ENCODE measurements at regions not wholly inside any gene's neighbourhood (a gene's known extent, or its start where the extent isn't known, plus 50 kb on each side); places are given as distances from the start of the nearest gene placed in this dataset.

DNA sequence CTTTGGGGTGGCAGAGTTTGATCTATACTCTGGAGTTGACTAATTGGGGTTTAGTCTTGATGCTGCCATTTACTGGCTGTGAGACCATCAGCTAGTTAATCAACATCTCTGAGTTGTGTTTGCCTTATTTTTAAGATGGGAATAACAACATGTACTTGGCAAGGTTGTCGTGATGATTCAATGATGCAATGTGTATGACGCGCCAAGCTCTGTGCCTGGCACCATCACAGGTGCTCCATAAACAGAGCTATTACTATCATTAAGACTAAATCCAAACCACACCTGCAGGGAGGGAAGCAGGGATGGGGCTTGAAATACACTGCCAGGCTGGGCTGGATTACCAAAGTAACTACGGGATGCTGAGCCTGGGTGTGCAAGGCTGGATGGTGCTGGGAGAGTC, 60.1 kb upstream of the E2F3 start:
- TF ChIP-seq, protein P1, sequence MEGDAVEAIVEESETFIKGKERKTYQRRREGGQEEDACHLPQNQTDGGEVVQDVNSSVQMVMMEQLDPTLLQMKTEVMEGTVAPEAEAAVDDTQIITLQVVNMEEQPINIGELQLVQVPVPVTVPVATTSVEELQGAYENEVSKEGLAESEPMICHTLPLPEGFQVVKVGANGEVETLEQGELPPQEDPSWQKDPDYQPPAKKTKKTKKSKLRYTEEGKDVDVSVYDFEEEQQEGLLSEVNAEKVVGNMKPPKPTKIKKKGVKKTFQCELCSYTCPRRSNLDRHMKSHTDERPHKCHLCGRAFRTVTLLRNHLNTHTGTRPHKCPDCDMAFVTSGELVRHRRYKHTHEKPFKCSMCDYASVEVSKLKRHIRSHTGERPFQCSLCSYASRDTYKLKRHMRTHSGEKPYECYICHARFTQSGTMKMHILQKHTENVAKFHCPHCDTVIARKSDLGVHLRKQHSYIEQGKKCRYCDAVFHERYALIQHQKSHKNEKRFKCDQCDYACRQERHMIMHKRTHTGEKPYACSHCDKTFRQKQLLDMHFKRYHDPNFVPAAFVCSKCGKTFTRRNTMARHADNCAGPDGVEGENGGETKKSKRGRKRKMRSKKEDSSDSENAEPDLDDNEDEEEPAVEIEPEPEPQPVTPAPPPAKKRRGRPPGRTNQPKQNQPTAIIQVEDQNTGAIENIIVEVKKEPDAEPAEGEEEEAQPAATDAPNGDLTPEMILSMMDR (IDR thresholded peaks at IDR 0.05): no peak
- TF ChIP-seq POLR2A (IDR thresholded peaks at IDR 0.05; ENCODE audit: low read depth): no peak

Data from esophagus muscularis mucosa (tissue), 3 donors.